NT2/D1 (cell line): ENCODE measurements at regions not wholly inside any gene's neighbourhood (a gene's known extent, or its start where the extent isn't known, plus 50 kb on each side); places are given as distances from the start of the nearest gene placed in this dataset.

Experiments
- DNase-seq: peaks from one replicate; pipeline ENCODE4 v3.0.0-alpha.2; 2011; ENCODE audit warnings: low read depth, low spot score
- H3K27me3 ChIP-seq: 2 replicates; pipeline ENCODE4 v1.6.0; 2011; ENCODE audit warnings: mild to moderate bottlenecking; ENCODE audit not compliant: insufficient read length, insufficient read depth
- H3K36me3 ChIP-seq: 2 replicates; pipeline ENCODE4 v1.6.1; 2011; ENCODE audit warnings: mild to moderate bottlenecking, low read length, mixed read lengths; ENCODE audit not compliant: insufficient read depth, insufficient read length
- H3K4me1 ChIP-seq: 2 replicates; pipeline ENCODE4 v1.5.1; 2011; ENCODE audit not compliant: insufficient read depth, insufficient read length
- H3K4me3 ChIP-seq: 2 replicates; pipeline ENCODE4 v1.5.1; 2011; ENCODE audit warnings: low read depth; ENCODE audit not compliant: insufficient read length
- H3K9ac ChIP-seq: 2 replicates; pipeline ENCODE4 v1.6.0; 2011; ENCODE audit warnings: low read depth; ENCODE audit not compliant: insufficient read length
- H3K9me3 ChIP-seq: 2 replicates; pipeline ENCODE4 v1.5.1; 2011; ENCODE audit warnings: mild to moderate bottlenecking, low read length; ENCODE audit not compliant: insufficient read depth
- SUZ12 ChIP-seq: IDR thresholded peaks from 2 replicates; pipeline ENCODE4 v1.6.1; 2011; ENCODE audit not compliant: insufficient read length, insufficient read depth; ENCODE audit errors: extremely low read depth
- YY1 ChIP-seq: IDR thresholded peaks from 2 replicates; pipeline ENCODE4 v1.6.1; 2011; ENCODE audit not compliant: insufficient read length, insufficient read depth
- ZNF274 ChIP-seq: IDR thresholded peaks from 2 replicates; pipeline ENCODE4 v1.6.1; 2011; ENCODE audit warnings: mild to moderate bottlenecking, low read depth, low read length

GRCh38 chr17:70989280-70989679 is 819.9 kb downstream of the KCNJ2 start:
- Histone ChIP-seq H3K4me1 (no peaks in the 10 kb centered on the region), H3K4me3 (no peak overlapping the region), H3K9ac (no peak overlapping the region), H3K27me3 (no peaks in the 10 kb centered on the region), H3K36me3 (no peaks in the 10 kb centered on the region), H3K9me3 (peaks cover 26% of the 10 kb centered on the region)
- no peak for DNase-seq
- TF ChIP-seq YY1 (no peak), ZNF274 (no peak), SUZ12 (no peak)

GRCh38 chr17:70994194-70994593 is 824.9 kb downstream of the KCNJ2 start:
- no peak overlapping the region for H3K9ac ChIP-seq
- TF ChIP-seq YY1 = no peak
- TF ChIP-seq ZNF274 = no peak
- TF ChIP-seq SUZ12 = no peak
- no peaks in the 10 kb centered on the region for H3K4me1 ChIP-seq
- H3K4me3 ChIP-seq = no peak overlapping the region
- H3K9me3 ChIP-seq = peaks cover 1% of the 10 kb centered on the region; the same call in 1 of the 2 replicates
- DNase-seq = no peak
- H3K27me3 ChIP-seq = no peaks in the 10 kb centered on the region
- H3K36me3 ChIP-seq = no peaks in the 10 kb centered on the region

- Histone ChIP-seq H3K27me3 (no peaks in the 10 kb centered on the region), H3K9me3 (no peaks in the 10 kb centered on the region; the same call in 1 of the 2 replicates), H3K36me3 (no peaks in the 10 kb centered on the region), H3K4me3 (no peak overlapping the region), H3K4me1 (no peaks in the 10 kb centered on the region), H3K9ac (no peak overlapping the region)
- TF ChIP-seq SUZ12 (no peak), ZNF274 (no peak), YY1 (no peak)
- DNase-seq = no peak
Observed at GRCh38 chr17:70995997-70996396, 826.7 kb downstream of the KCNJ2 start.

- no peak for DNase-seq
- H3K36me3 ChIP-seq = no peaks in the 10 kb centered on the region
- no peak overlapping the region for H3K4me3 ChIP-seq
- TF ChIP-seq ZNF274 = no peak
- TF ChIP-seq YY1 = no peak
- TF ChIP-seq SUZ12 = no peak
- no peak overlapping the region for H3K9ac ChIP-seq
- no peaks in the 10 kb centered on the region for H3K4me1 ChIP-seq
- H3K27me3 ChIP-seq = no peaks in the 10 kb centered on the region
- no peaks in the 10 kb centered on the region for H3K9me3 ChIP-seq
Observed at GRCh38 chr17:71003736-71004135, 834.4 kb downstream of the KCNJ2 start.

- Histone ChIP-seq H3K9ac (no peak overlapping the region), H3K27me3 (no peaks in the 10 kb centered on the region), H3K4me1 (no peaks in the 10 kb centered on the region), H3K36me3 (no peaks in the 10 kb centered on the region), H3K4me3 (no peak overlapping the region), H3K9me3 (no peaks in the 10 kb centered on the region)
- no peak for DNase-seq
- no peak for TF ChIP-seq SUZ12
- TF ChIP-seq YY1 = no peak
- no peak for TF ChIP-seq ZNF274
Observed at GRCh38 chr17:71004413-71004812, 835.1 kb downstream of the KCNJ2 start.

GRCh38 chr17:71011391-71011790 is 842.1 kb downstream of the KCNJ2 start:
- no peak overlapping the region for H3K9ac ChIP-seq

GRCh38 chr17:71019699-71020098 is 850.4 kb downstream of the KCNJ2 start:
- H3K9me3 ChIP-seq = no peaks in the 10 kb centered on the region
- TF ChIP-seq ZNF274 (no peak), SUZ12 (no peak)
- H3K4me1 ChIP-seq = no peaks in the 10 kb centered on the region
- no peaks in the 10 kb centered on the region for H3K36me3 ChIP-seq
- H3K4me3 ChIP-seq = no peak overlapping the region
- DNase-seq = no peak
- H3K9ac ChIP-seq = no peak overlapping the region
- no peaks in the 10 kb centered on the region for H3K27me3 ChIP-seq

More at GRCh38 chr17:71011391-71011790, 842.1 kb downstream of the KCNJ2 start:
- no peak overlapping the region for H3K4me3 ChIP-seq
- TF ChIP-seq ZNF274 (no peak), YY1 (no peak), SUZ12 (no peak)
- H3K27me3 ChIP-seq = no peaks in the 10 kb centered on the region
- H3K36me3 ChIP-seq = no peaks in the 10 kb centered on the region
- DNase-seq = no peak
- H3K4me1 ChIP-seq = no peaks in the 10 kb centered on the region
- no peaks in the 10 kb centered on the region for H3K9me3 ChIP-seq
